ENCODE measurements at regions not wholly inside any gene's neighbourhood (a gene's known extent, or its start where the extent isn't known, plus 50 kb on each side); places are given as distances from the start of the nearest gene placed in this dataset.

GRCh38 chr6:126662966-126663365 is 323.1 kb downstream of the CENPW start:
- H3K79me2 ChIP-seq (ENCODE audit: insufficient read depth, low read length): no peaks in the 10 kb centered on the region
- H3K27ac ChIP-seq (ENCODE audit: insufficient read length, low read depth, low read length): no peak overlapping the region
- DNase-seq: no peak
- no peak overlapping the region for H3K56ac ChIP-seq (ENCODE audit: insufficient read length, low read depth, low read length)
- H2BK12ac ChIP-seq (ENCODE audit: insufficient read length, low read depth, low read length): no peak overlapping the region
- H4K20me1 ChIP-seq (ENCODE audit: control insufficient read depth, insufficient read depth, insufficient read length): no peaks in the 10 kb centered on the region
- TF ChIP-seq CTCF (conservative IDR thresholded peaks at IDR 0.05): no peak
- H4K5ac ChIP-seq (ENCODE audit: insufficient read length, low read depth, low read length): no peak overlapping the region
- no peak overlapping the region for H3K18ac ChIP-seq (ENCODE audit: insufficient read length, low read depth, low read length)
- H3K4me2 ChIP-seq (ENCODE audit: insufficient read depth, insufficient read length, low read length): no peak overlapping the region
- H3K4me3 Mint-ChIP-seq: no peak overlapping the region
- H2AFZ ChIP-seq (ENCODE audit: low read length): no peak overlapping the region
- H3K27ac Mint-ChIP-seq: no peak overlapping the region
- no peak overlapping the region for H2BK120ac ChIP-seq (ENCODE audit: low read depth, low read length, poor library complexity, severe bottlenecking)
- no peaks in the 10 kb centered on the region; a peak in 1 of 5 replicates for H3K9me3 Mint-ChIP-seq
- no peaks in the 10 kb centered on the region for H3K36me3 Mint-ChIP-seq (ENCODE audit: insufficient read depth in 1 of 3, low read depth in 3 of 3)
- H4K8ac ChIP-seq (replicated peaks; ENCODE audit: insufficient read length, low read depth, low read length): no peak overlapping the region
- H3T11ph ChIP-seq (ENCODE audit: low read length): no peak overlapping the region
- H4K91ac ChIP-seq (ENCODE audit: insufficient read length, low read depth, low read length): no peak overlapping the region
- H3K27me3 Mint-ChIP-seq (ENCODE audit: low read depth): no peaks in the 10 kb centered on the region
- H2BK15ac ChIP-seq (ENCODE audit: low read depth, low read length): no peak overlapping the region
- no peaks in the 10 kb centered on the region for H3K9me3 ChIP-seq (ENCODE audit: control insufficient read depth, low read depth, low read length)
- no peak overlapping the region for H3K9ac ChIP-seq (ENCODE audit: extremely low read depth, insufficient read length, low read length)
- H3K4ac ChIP-seq (ENCODE audit: low read depth, low read length): no peak overlapping the region
- H3K4me1 ChIP-seq (ENCODE audit: insufficient read depth, low read length): no peaks in the 10 kb centered on the region
- H2BK20ac ChIP-seq (ENCODE audit: low read depth, low read length, poor library complexity, severe bottlenecking): no peak overlapping the region
- no peak overlapping the region for H3K23ac ChIP-seq (ENCODE audit: insufficient read length, low read depth, low read length)
- no peaks in the 10 kb centered on the region for H3K23me2 ChIP-seq (ENCODE audit: insufficient read length, low read depth, low read length, poor library complexity, severe bottlenecking)
- H3K14ac ChIP-seq (ENCODE audit: insufficient read depth, low read length): no peak overlapping the region
- no peak overlapping the region for H2AK5ac ChIP-seq (ENCODE audit: insufficient read length, low read length)
- H2BK5ac ChIP-seq (ENCODE audit: insufficient read length, low read length): no peak overlapping the region
- no peaks in the 10 kb centered on the region for H3K79me1 ChIP-seq (ENCODE audit: insufficient read depth, low read depth, low read length, poor library complexity, severe bottlenecking)
- H3K4me1 Mint-ChIP-seq: no peaks in the 10 kb centered on the region
- no peaks in the 10 kb centered on the region for H3K27me3 ChIP-seq (ENCODE audit: insufficient read depth, low read length)

Data from H9 (cell line).